ENCODE measurements at regions not wholly inside any gene's neighbourhood (a gene's known extent, or its start where the extent isn't known, plus 50 kb on each side); places are given as distances from the start of the nearest gene placed in this dataset.

DNA sequence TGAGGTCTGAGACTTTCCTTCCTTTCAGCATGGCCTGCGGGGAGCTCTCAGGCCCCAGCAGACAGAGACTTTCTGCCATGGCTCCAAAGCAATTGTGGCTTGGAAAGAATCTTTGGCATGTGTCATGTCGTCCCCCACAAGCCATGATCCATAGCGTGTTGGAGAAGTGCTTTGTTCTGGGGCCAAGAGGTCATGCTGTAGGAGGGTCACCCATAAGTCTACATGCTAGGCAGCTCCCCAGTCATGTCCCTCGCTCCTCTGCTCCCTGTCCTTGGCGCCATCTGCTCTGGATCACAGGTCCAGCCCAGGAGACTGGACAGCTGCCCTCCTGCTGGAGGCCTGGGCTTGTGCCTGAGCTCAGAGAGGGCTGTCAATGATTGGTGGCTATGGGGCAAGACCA lies 78.8 kb upstream of the LCLAT1 start:
- Histone ChIP-seq H3K4me2 (ENCODE audit: low read depth, low read length, poor library complexity, severe bottlenecking) (no peak overlapping the region), H4K20me1 (ENCODE audit: insufficient read depth, low read depth, low read length) (no peaks in the 10 kb centered on the region), H3K36me3 (ENCODE audit: insufficient read depth, low read length) (no peaks in the 10 kb centered on the region)

DNA sequence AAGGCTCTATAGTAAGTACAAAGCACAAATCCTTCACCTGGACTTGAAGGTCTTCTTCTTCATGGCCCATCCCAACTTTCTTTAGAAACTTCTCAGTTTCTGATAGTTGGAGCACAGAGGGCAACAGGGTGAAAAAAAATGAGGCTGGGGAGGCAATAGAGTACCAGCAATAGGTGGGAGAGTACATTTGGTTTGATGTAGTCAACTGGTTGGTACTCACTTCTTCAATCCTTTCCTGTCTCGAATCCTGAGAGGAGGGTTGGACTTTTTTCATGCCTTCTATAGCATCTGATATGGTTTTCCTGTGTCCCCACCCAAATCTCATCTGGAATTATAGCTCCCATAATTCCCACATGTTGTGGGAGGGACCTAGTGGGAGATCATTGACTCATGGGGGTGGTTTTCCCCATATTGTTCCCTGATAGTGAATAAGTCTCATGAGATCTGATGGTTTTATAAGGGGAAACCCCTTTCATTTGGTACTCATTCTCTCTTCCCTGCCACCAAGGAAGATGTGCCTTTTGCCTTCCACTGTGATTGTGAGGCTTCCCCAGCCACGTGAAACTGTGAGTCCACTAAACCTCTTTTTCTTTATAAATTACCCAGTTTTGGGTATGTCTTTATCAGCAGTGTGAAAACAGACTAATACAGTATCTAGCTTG lies 75.9 kb upstream of the LCLAT1 start:
- Histone ChIP-seq H3K9ac (ENCODE audit: low read length) (no peak overlapping the region), H3K36me3 (ENCODE audit: insufficient read depth, low read length) (no peaks in the 10 kb centered on the region), H3K4me2 (ENCODE audit: low read depth, low read length, poor library complexity, severe bottlenecking) (no peak overlapping the region), H3K79me2 (ENCODE audit: low read length) (no peaks in the 10 kb centered on the region), H3K4me1 (ENCODE audit: low read length) (no peaks in the 10 kb centered on the region), H3K4me3 (ENCODE audit: low read length) (no peak overlapping the region), H3K27me3 (ENCODE audit: low read length) (no peaks in the 10 kb centered on the region), H2AFZ (ENCODE audit: low read length) (no peak overlapping the region), H3K9me3 (ENCODE audit: low read length) (no peaks in the 10 kb centered on the region), H4K20me1 (ENCODE audit: insufficient read depth, low read depth, low read length) (no peaks in the 10 kb centered on the region), H3K9me2 (replicated peaks; ENCODE audit: insufficient read depth, low read length) (no peaks in the 10 kb centered on the region), H3K27ac (ENCODE audit: low read length) (no peak overlapping the region)
- no peak for DNase-seq

More for the DNA sequence above, 78.8 kb upstream of the LCLAT1 start:
- Histone ChIP-seq H3K4me3 (ENCODE audit: low read length) (no peak overlapping the region), H3K9me3 (ENCODE audit: low read length) (no peaks in the 10 kb centered on the region), H2AFZ (ENCODE audit: low read length) (no peak overlapping the region), H3K9me2 (replicated peaks; ENCODE audit: insufficient read depth, low read length) (no peaks in the 10 kb centered on the region), H3K4me1 (ENCODE audit: low read length) (no peaks in the 10 kb centered on the region), H3K79me2 (ENCODE audit: low read length) (no peaks in the 10 kb centered on the region), H3K9ac (ENCODE audit: low read length) (no peak overlapping the region), H3K27me3 (ENCODE audit: low read length) (no peaks in the 10 kb centered on the region), H3K27ac (ENCODE audit: low read length) (no peak overlapping the region)
- DNase-seq = no peak

DNA sequence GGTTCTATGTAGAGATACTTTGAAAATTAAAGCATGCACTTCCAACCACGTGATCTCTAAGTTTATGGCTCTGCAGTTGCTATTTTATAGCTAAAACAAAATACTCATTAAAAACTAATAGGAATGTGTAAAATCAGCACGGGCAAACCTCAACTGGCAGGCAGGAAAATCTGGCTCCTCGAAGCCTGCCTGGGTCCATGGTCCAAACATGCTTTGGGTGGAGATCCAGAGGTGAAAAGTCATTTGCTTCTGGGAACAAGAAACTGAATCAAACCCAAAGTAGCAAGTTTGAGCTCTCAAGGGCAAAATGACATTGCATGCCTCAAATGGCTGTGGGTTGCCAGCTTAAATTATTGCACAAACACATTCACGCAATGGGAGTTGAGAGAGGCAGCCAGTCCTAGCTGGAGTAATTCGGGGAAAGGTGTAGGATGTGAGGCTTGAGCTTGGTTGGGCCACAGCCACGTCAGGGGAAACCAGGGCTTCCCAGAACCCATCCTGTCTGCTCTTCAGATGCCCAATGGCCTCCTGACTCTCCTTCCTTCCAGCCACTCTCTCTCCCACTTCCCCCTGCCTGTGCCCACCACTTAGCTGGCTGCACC lies 75.2 kb upstream of the LCLAT1 start:
- no peak overlapping the region for H3K4me3 ChIP-seq (ENCODE audit: low read length)
- H3K9me2 ChIP-seq (replicated peaks; ENCODE audit: insufficient read depth, low read length) = no peaks in the 10 kb centered on the region
- H2AFZ ChIP-seq (ENCODE audit: low read length) = no peak overlapping the region
- H3K9me3 ChIP-seq (ENCODE audit: low read length) = no peaks in the 10 kb centered on the region
- H3K36me3 ChIP-seq (ENCODE audit: insufficient read depth, low read length) = no peaks in the 10 kb centered on the region
- no peaks in the 10 kb centered on the region for H4K20me1 ChIP-seq (ENCODE audit: insufficient read depth, low read depth, low read length)
- no peak overlapping the region for H3K4me2 ChIP-seq (ENCODE audit: low read depth, low read length, poor library complexity, severe bottlenecking)
- DNase-seq = no peak
- no peaks in the 10 kb centered on the region for H3K4me1 ChIP-seq (ENCODE audit: low read length)
- H3K27ac ChIP-seq (ENCODE audit: low read length) = no peak overlapping the region
- H3K79me2 ChIP-seq (ENCODE audit: low read length) = no peaks in the 10 kb centered on the region
- no peak overlapping the region for H3K9ac ChIP-seq (ENCODE audit: low read length)
- no peaks in the 10 kb centered on the region for H3K27me3 ChIP-seq (ENCODE audit: low read length)

DNA sequence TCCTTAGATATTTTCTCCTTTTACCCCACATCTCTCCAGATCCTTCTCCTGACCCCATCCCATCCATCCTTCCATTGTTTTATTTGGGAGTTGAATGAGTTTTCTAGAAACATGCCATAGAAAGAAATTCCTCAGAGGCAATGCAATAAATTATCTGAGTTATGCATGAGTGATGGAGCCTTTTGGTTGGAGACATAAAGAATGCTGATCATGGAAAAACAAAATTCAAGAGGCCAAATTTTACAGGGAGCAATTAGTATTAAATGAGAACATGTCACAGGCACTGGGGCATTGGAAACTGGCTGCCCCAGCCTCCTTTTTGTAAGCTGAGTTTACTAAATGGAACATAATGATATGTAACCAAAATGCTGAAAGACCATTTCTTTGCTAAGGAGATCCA lies 74.2 kb upstream of the LCLAT1 start:
- Histone ChIP-seq H3K4me3 (ENCODE audit: low read length) (no peak overlapping the region), H2AFZ (ENCODE audit: low read length) (no peak overlapping the region), H3K9me3 (ENCODE audit: low read length) (no peaks in the 10 kb centered on the region), H3K9me2 (replicated peaks; ENCODE audit: insufficient read depth, low read length) (no peaks in the 10 kb centered on the region), H3K9ac (ENCODE audit: low read length) (no peak overlapping the region), H3K27ac (ENCODE audit: low read length) (no peak overlapping the region), H3K4me1 (ENCODE audit: low read length) (no peaks in the 10 kb centered on the region), H3K4me2 (ENCODE audit: low read depth, low read length, poor library complexity, severe bottlenecking) (no peak overlapping the region), H3K27me3 (ENCODE audit: low read length) (no peaks in the 10 kb centered on the region), H4K20me1 (ENCODE audit: insufficient read depth, low read depth, low read length) (no peaks in the 10 kb centered on the region), H3K79me2 (ENCODE audit: low read length) (no peaks in the 10 kb centered on the region), H3K36me3 (ENCODE audit: insufficient read depth, low read length) (no peaks in the 10 kb centered on the region)
- no peak for DNase-seq

DNA sequence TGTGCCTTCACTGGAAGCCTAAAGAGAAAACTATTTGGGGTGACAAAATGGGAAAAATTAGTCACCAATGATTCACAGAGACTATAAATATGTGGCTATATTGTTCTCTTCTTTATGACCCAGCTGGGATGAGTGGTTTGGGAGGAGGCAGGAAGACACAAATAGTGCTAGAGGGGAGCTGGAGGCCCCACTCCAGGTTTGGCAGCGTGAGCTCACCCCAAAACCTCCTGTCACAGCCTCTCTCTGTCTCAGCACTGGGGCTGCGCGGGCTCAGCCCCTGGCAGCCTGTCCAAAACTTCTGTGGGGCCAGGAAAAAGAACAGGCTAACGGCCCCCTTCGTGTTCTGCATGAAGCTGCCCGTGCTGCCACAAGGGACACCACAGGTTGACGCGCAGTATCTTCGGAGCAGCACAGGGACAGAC lies 73.2 kb upstream of the LCLAT1 start:
- no peaks in the 10 kb centered on the region for H3K9me3 ChIP-seq (ENCODE audit: low read length)
- no peak overlapping the region for H3K9ac ChIP-seq (ENCODE audit: low read length)
- H3K9me2 ChIP-seq (replicated peaks; ENCODE audit: insufficient read depth, low read length) = no peaks in the 10 kb centered on the region
- no peak overlapping the region for H3K4me3 ChIP-seq (ENCODE audit: low read length)
- H2AFZ ChIP-seq (ENCODE audit: low read length) = no peak overlapping the region
- H3K4me2 ChIP-seq (ENCODE audit: low read depth, low read length, poor library complexity, severe bottlenecking) = no peak overlapping the region
- H3K27ac ChIP-seq (ENCODE audit: low read length) = no peak overlapping the region
- DNase-seq = no peak
- no peaks in the 10 kb centered on the region for H3K36me3 ChIP-seq (ENCODE audit: insufficient read depth, low read length)
- no peaks in the 10 kb centered on the region for H4K20me1 ChIP-seq (ENCODE audit: insufficient read depth, low read depth, low read length)
- H3K4me1 ChIP-seq (ENCODE audit: low read length) = no peaks in the 10 kb centered on the region
- no peaks in the 10 kb centered on the region for H3K27me3 ChIP-seq (ENCODE audit: low read length)
- no peaks in the 10 kb centered on the region for H3K79me2 ChIP-seq (ENCODE audit: low read length)

DNA sequence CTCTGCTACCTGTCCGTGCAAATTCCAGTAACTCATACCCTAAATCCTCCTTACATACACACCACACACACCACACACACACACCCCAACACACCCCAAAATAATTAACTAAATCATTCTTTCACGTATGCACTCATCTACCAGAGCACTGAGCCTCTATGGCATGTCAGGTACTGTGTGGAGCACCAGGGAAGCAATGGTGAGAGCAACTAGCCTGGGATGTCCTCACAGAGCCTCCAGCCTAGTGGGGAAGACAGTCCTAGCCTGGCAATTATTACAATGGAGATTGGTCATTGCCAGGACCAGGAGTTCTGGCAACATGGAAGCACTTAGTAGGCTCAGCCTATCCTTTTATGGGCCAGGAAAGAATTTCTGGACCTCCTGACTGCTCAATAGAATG lies 72.7 kb upstream of the LCLAT1 start:
- H3K9me3 ChIP-seq (ENCODE audit: low read length) = no peaks in the 10 kb centered on the region
- no peak overlapping the region for H3K27ac ChIP-seq (ENCODE audit: low read length)
- H3K4me1 ChIP-seq (ENCODE audit: low read length) = no peaks in the 10 kb centered on the region
- no peaks in the 10 kb centered on the region for H4K20me1 ChIP-seq (ENCODE audit: insufficient read depth, low read depth, low read length)
- H3K27me3 ChIP-seq (ENCODE audit: low read length) = no peaks in the 10 kb centered on the region
- no peak overlapping the region for H3K9ac ChIP-seq (ENCODE audit: low read length)
- H3K4me2 ChIP-seq (ENCODE audit: low read depth, low read length, poor library complexity, severe bottlenecking) = no peak overlapping the region
- no peaks in the 10 kb centered on the region for H3K9me2 ChIP-seq (replicated peaks; ENCODE audit: insufficient read depth, low read length)
- H3K4me3 ChIP-seq (ENCODE audit: low read length) = no peak overlapping the region
- no peaks in the 10 kb centered on the region for H3K36me3 ChIP-seq (ENCODE audit: insufficient read depth, low read length)
- H3K79me2 ChIP-seq (ENCODE audit: low read length) = no peaks in the 10 kb centered on the region
- no peak overlapping the region for H2AFZ ChIP-seq (ENCODE audit: low read length)
- DNase-seq = no peak

DNA sequence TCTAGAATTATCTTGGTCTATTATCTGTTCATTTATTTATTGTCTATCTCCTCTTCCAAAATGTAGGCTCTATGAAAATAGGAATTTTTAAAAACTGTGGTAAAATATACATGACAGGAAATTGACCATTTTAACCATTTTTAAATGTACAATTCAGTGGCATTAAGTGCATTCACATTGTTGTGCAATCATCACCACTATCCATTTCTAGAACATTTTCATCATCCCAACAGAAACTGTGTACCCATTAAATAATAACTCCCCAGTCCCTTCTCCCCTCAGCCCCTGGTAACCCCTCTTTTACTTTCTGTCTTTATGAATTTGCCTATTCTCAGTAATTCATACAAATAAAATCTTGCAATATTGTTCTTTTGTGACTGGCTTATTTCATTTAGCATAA lies 71.1 kb upstream of the LCLAT1 start:
- Histone ChIP-seq H3K79me2 (ENCODE audit: low read length) (no peaks in the 10 kb centered on the region), H3K4me3 (ENCODE audit: low read length) (no peak overlapping the region), H3K27ac (ENCODE audit: low read length) (no peak overlapping the region), H3K36me3 (ENCODE audit: insufficient read depth, low read length) (no peaks in the 10 kb centered on the region), H3K9ac (ENCODE audit: low read length) (no peak overlapping the region), H3K9me3 (ENCODE audit: low read length) (no peaks in the 10 kb centered on the region), H2AFZ (ENCODE audit: low read length) (no peak overlapping the region), H3K9me2 (replicated peaks; ENCODE audit: insufficient read depth, low read length) (no peaks in the 10 kb centered on the region), H3K4me1 (ENCODE audit: low read length) (no peaks in the 10 kb centered on the region), H4K20me1 (ENCODE audit: insufficient read depth, low read depth, low read length) (no peaks in the 10 kb centered on the region), H3K27me3 (ENCODE audit: low read length) (no peaks in the 10 kb centered on the region), H3K4me2 (ENCODE audit: low read depth, low read length, poor library complexity, severe bottlenecking) (no peak overlapping the region)
- no peak for DNase-seq

DNA sequence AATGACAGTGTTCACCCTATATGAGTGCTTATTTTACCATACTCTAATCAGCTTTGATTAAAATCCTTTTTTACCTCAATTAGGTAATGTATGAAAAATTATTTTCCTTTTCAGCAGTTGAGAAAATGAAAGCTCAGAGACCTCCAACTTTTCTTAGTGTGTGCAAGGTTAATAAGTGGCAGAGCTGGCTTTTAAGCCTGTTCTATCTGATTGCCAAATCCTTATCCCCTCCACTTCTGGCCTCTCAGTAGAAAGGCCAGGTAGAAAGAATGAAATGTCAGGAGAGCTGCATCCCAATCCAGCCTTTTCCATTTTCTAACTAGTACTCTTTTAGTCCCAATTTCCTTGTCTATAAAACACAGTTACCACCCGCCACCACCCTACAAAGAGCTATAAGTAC lies 67.6 kb upstream of the LCLAT1 start:
- Histone ChIP-seq H3K9me3 (ENCODE audit: low read length) (no peaks in the 10 kb centered on the region), H2AFZ (ENCODE audit: low read length) (no peak overlapping the region), H3K9ac (ENCODE audit: low read length) (no peak overlapping the region), H4K20me1 (ENCODE audit: insufficient read depth, low read depth, low read length) (no peaks in the 10 kb centered on the region), H3K4me2 (ENCODE audit: low read depth, low read length, poor library complexity, severe bottlenecking) (no peak overlapping the region), H3K79me2 (ENCODE audit: low read length) (no peaks in the 10 kb centered on the region), H3K36me3 (ENCODE audit: insufficient read depth, low read length) (no peaks in the 10 kb centered on the region), H3K4me1 (ENCODE audit: low read length) (no peaks in the 10 kb centered on the region), H3K27me3 (ENCODE audit: low read length) (no peaks in the 10 kb centered on the region), H3K4me3 (ENCODE audit: low read length) (no peak overlapping the region), H3K27ac (ENCODE audit: low read length) (no peak overlapping the region), H3K9me2 (replicated peaks; ENCODE audit: insufficient read depth, low read length) (no peaks in the 10 kb centered on the region)
- DNase-seq = no peak
